Spinal cord (tissue), 9 donors: ENCODE measurements at regions not wholly inside any gene's neighbourhood (a gene's known extent, or its start where the extent isn't known, plus 50 kb on each side); places are given as distances from the start of the nearest gene placed in this dataset.
A peak's percentile ranks its signal among the peaks of the same experiment; 100 is the strongest.
"Not testable (repeated sequence)": the region's sequence is repeated elsewhere in the genome, so short reads cannot be mapped to it uniquely, and the experiment has no call there.

Experiments used
- DNase-seq, 6 donors: peaks; one replicate each; pipeline versions ENCODE4 v3.0.0 to v3.0.0-alpha.2; 2013 to 2015; ENCODE audit warnings: low spot score in 6 of 6, low read depth in 4 of 6
- H3K27ac ChIP-seq: one replicate; pipeline ENCODE4 v1.5.1; 2013; ENCODE audit warnings: low read depth, low read length, control low read depth
- H3K27me3 ChIP-seq: one replicate; pipeline ENCODE4 v1.6.1; 2013; ENCODE audit warnings: low read length; ENCODE audit not compliant: control insufficient read depth, insufficient read depth
- H3K36me3 ChIP-seq: one replicate; pipeline ENCODE4 v1.6.1; 2013; ENCODE audit warnings: low read length; ENCODE audit not compliant: control insufficient read depth, insufficient read depth
- H3K4me1 ChIP-seq: one replicate; pipeline ENCODE4 v1.6.1; 2013; ENCODE audit warnings: low read length; ENCODE audit not compliant: control insufficient read depth, insufficient read depth
- H3K4me3 ChIP-seq: one replicate; pipeline ENCODE4 v1.5.1; 2013; ENCODE audit warnings: low read depth, low read length, control low read depth
- H3K9me3 ChIP-seq: one replicate; pipeline ENCODE4 v1.6.1; 2013; ENCODE audit warnings: low read length; ENCODE audit not compliant: control insufficient read depth, insufficient read depth
- WGBS: methylation state at CpG from one replicate; pipeline ENCODE4 v1.1.5; 2013; ENCODE audit warnings: missing lambda C conversion rate; ENCODE audit not compliant: insufficient coverage; 5-methylcytosine and 5-hydroxymethylcytosine counted together
- donor health status: healthy.

DNA sequence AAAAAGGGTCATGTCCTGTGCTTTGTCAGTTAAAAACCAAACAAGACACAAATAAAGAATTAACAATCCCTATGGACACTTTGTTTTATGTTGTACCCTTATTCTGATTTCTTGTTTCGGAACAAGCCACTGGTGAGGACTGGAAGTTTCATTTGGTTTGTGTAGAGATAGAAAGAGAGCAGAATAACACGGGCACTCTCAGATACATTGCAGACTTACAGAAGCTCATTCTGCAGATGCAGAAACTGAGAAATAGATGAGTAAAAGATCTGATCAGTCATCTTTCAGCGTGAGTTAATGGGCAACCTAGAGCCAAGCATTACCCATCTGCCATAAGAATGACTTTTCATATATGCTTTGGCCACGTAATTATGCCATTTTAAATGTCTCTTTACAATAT lies 407.6 kb downstream of the RAB38 start:
- no peaks in the 10 kb centered on the region for H3K4me1 ChIP-seq
- H3K4me3 ChIP-seq, result no peak overlapping the region
- no peaks in the 10 kb centered on the region for H3K36me3 ChIP-seq
- H3K9me3 ChIP-seq, result no peaks in the 10 kb centered on the region
- H3K27me3 ChIP-seq, result no peaks in the 10 kb centered on the region
- H3K27ac ChIP-seq, result no peak overlapping the region
- DNase-seq, result no peak
- 80% methylated on average over 1 of the region's 4 CpGs for WGBS

DNA sequence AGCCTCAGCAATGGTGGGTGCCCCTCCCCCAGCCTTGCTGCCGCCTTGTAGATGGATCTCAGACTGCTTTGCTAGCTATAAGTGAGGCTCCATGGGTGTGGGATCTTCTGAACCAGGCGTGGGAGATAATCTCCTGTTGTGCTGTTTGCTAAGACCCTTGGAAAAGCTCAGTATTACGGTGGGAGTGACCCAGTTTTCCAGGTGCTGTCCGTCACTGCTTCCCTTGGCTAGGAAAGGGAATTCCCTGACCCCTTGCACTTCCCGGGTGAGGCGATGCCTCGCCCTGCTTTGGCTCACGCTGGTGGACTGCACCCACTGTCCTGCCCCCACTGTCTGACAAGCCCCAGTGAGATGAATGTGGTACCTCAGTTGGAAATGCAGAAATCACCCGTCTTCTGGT lies 411.2 kb downstream of the RAB38 start:
- not testable (repeated sequence) for H3K27me3 ChIP-seq, H3K9me3 ChIP-seq, H3K4me3 ChIP-seq, H3K36me3 ChIP-seq, H3K4me1 ChIP-seq, DNase-seq, H3K27ac ChIP-seq
- 95% methylated on average over 7 of the region's 9 CpGs for WGBS

DNA sequence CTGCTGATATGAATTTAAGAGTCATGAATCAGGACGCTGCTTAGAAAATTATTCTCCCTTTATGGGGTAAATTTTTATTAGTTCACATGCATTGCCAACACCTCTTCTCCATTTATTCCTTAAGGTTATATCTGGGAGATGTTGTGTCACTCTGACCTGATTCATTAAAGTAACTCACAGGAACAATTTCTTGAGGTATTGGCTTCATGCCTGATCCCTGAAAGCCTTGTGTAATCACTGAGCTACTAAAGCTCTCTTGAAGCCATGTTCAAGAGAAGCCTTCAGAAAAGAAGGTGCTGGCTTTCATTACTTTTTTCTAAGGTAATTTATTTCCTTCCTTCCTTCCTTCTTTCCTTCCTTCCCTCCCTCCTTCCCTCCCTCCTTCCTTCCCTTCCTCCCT lies 420.6 kb downstream of the RAB38 start:
- no peaks in the 10 kb centered on the region for H3K27me3 ChIP-seq
- H3K9me3 ChIP-seq, result no peaks in the 10 kb centered on the region
- no peak for DNase-seq
- no CpG with 5 or more reads among the region's 1 CpG for WGBS
- H3K27ac ChIP-seq, result no peak overlapping the region
- H3K36me3 ChIP-seq, result no peaks in the 10 kb centered on the region
- H3K4me1 ChIP-seq, result no peaks in the 10 kb centered on the region
- H3K4me3 ChIP-seq, result no peak overlapping the region

DNA sequence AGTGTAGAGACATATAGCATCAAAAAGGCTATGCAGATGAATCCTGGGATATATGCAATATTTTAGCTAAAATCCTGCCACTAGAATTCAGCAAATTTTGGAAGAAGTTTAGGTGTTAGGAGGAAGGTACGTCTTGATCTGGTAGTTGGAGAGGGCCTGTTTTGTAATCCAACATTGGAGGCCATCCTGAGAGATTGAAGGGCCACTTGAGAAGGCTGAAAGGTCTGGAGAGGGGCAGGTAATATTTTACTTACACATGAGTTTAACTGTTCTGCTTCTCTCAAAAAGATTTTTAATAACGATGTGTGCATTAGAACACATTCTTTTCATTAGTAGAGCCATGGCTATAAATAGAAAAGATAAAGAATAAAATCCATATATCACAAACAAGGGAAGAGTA lies 422.1 kb downstream of the RAB38 start:
- no peaks in the 10 kb centered on the region for H3K36me3 ChIP-seq
- no peaks in the 10 kb centered on the region for H3K9me3 ChIP-seq
- no peak overlapping the region for H3K27ac ChIP-seq
- H3K27me3 ChIP-seq, result no peaks in the 10 kb centered on the region
- H3K4me3 ChIP-seq, result no peak overlapping the region
- no peak for DNase-seq
- no CpG with 5 or more reads among the region's 2 CpGs for WGBS
- no peaks in the 10 kb centered on the region for H3K4me1 ChIP-seq

- no peaks in the 10 kb centered on the region for H3K4me1 ChIP-seq
- peak in 2 of 6 donors; percentile 31 to 70 for DNase-seq
- H3K4me3 ChIP-seq, result no peak overlapping the region
- H3K27me3 ChIP-seq, result no peaks in the 10 kb centered on the region
- no peak overlapping the region for H3K27ac ChIP-seq
- H3K9me3 ChIP-seq, result no peaks in the 10 kb centered on the region
- H3K36me3 ChIP-seq, result no peaks in the 10 kb centered on the region
- WGBS, result 20% methylated on average over 2 of the region's 2 CpGs
Measured at GRCh38 chr11:87743007-87743406, 432.2 kb downstream of the RAB38 start.

DNA sequence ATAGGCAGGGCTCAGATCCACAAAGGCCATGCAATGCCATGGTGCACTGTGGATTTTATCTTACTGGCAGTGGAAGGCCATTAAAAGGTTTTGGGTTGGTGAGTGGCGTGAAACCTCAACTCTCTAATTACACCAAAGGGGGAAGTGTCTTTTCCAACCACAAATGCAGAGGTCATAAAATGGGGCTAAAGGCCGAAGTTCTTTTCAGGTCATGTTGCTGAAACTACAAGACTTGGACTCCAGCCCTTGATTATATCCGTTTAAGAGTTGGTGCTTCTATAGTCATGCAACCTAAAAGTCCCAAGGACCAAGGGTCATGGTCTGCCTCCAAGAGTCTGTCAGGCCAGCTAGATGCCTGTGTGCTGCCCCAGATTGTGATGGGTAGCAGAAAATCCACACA lies 434.3 kb downstream of the RAB38 start:
- H3K9me3 ChIP-seq, result no peaks in the 10 kb centered on the region
- no peak overlapping the region for H3K27ac ChIP-seq
- H3K27me3 ChIP-seq, result no peaks in the 10 kb centered on the region
- H3K4me1 ChIP-seq, result no peaks in the 10 kb centered on the region
- H3K4me3 ChIP-seq, result no peak overlapping the region
- no peak for DNase-seq
- WGBS, result 57% methylated on average over 1 of the region's 3 CpGs
- no peaks in the 10 kb centered on the region for H3K36me3 ChIP-seq

DNA sequence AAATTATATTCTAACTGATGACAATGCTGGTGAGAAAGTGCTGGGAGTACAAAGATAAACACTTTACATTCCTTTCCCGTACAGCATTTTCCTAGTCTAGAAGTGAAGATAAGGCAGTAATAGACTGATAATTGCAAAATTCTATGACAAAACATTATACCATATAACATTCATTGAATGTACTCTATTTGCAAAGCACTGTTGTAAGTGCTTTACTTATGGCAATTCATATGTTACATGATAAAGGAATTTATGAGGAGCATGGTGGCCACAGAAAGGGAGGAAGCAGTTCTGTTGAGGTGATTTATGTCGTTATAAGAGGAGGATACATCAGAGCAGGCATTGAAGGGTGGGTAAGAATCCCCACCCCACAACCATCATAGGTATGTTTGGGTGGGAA lies 434.8 kb downstream of the RAB38 start:
- Histone ChIP-seq H3K9me3 (no peaks in the 10 kb centered on the region), H3K27ac (no peak overlapping the region), H3K4me3 (no peak overlapping the region), H3K27me3 (no peaks in the 10 kb centered on the region), H3K4me1 (no peaks in the 10 kb centered on the region), H3K36me3 (no peaks in the 10 kb centered on the region)
- WGBS, result no CpG with 5 or more reads among the region's 2 CpGs
- DNase-seq, result no peak

DNA sequence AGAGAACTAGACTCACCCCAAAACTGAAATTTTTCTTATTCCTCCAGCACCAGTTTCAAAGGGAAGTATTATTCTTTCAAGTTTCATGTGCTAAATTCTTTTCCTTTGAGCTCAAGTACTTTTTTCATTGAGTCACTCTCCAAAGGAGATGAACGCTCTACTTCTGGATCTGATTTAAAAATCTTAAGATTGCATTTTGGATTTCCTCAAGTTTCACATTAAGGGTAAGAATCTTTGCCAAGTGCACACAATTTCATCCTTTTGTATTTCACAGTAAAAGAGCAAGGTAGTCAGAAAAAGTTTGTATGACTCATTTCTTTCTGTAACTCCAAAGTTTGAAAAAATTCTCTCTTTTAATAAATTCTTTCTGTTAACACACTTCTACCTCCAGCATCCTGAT lies 435.5 kb downstream of the RAB38 start:
- WGBS, result no CpG with 5 or more reads among the region's 1 CpG
- no peak for DNase-seq

DNA sequence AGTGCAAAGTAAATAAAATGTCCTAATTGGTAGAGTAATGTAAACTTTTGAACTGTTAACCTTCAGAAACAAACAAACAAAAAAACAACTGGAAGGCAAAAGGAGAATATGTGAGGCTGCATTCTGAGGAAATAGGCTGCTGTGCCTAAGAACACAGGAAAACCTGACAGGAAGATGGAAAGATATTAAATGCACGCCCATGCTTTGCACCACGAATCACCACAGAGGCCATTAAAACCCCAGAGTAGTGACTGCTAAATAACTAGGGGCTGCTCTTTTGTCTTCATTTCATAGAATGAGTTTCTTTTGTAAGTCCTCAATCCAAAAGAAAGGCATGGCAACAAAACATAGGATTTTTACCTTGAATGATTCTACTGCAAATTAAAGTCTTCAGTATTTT lies 436.0 kb downstream of the RAB38 start:
- Histone ChIP-seq H3K27me3 (no peaks in the 10 kb centered on the region), H3K4me1 (no peaks in the 10 kb centered on the region), H3K36me3 (no peaks in the 10 kb centered on the region), H3K27ac (no peak overlapping the region), H3K4me3 (no peak overlapping the region), H3K9me3 (no peaks in the 10 kb centered on the region)
- peak in 1 of 6 donors; percentile 34 for DNase-seq
- no CpG with 5 or more reads among the region's 2 CpGs for whole genome bisulfite sequencing

More for the DNA sequence above, 435.5 kb downstream of the RAB38 start:
- Histone ChIP-seq H3K4me1 (no peaks in the 10 kb centered on the region), H3K9me3 (no peaks in the 10 kb centered on the region), H3K4me3 (no peak overlapping the region), H3K36me3 (no peaks in the 10 kb centered on the region), H3K27me3 (no peaks in the 10 kb centered on the region), H3K27ac (no peak overlapping the region)

- Histone ChIP-seq H3K27me3 (no peaks in the 10 kb centered on the region), H3K27ac (no peak overlapping the region), H3K36me3 (no peaks in the 10 kb centered on the region), H3K4me3 (no peak overlapping the region), H3K9me3 (no peaks in the 10 kb centered on the region), H3K4me1 (no peaks in the 10 kb centered on the region)
- DNase-seq, result no peak
- WGBS, result no CpG with 5 or more reads among the region's 1 CpG
Measured at GRCh38 chr11:87736928-87737327, 438.3 kb downstream of the RAB38 start.
